H9 (cell line): ENCODE measurements at regions not wholly inside any gene's neighbourhood (a gene's known extent, or its start where the extent isn't known, plus 50 kb on each side); places are given as distances from the start of the nearest gene placed in this dataset.
"Not testable (repeated sequence)": the region's sequence is repeated elsewhere in the genome, so short reads cannot be mapped to it uniquely, and the experiment has no call there.

ENCODE experiments used
- DNase-seq: peaks from one replicate; pipeline ENCODE4 v3.0.0-alpha.2; 2017
- H2AFZ ChIP-seq: one replicate; pipeline ENCODE4 v1.6.1; 2013; ENCODE audit warnings: mild to moderate bottlenecking, low read length, control low read depth, moderate library complexity
- H2AK5ac ChIP-seq: 2 replicates; pipeline ENCODE4 v1.6.1; 2013; ENCODE audit warnings: low read length, control low read depth, mixed read lengths; ENCODE audit not compliant: insufficient read length
- H2BK120ac ChIP-seq: one replicate; pipeline ENCODE4 v1.6.1; 2013; ENCODE audit warnings: low read depth, mild to moderate bottlenecking, low read length, control low read depth, inconsistent platforms; ENCODE audit not compliant: poor library complexity, severe bottlenecking
- H2BK12ac ChIP-seq: 2 replicates; pipeline ENCODE4 v1.6.1; 2013; ENCODE audit warnings: low read length, control low read depth, mixed read lengths, low read depth; ENCODE audit not compliant: insufficient read length
- H2BK15ac ChIP-seq: 2 replicates; pipeline ENCODE4 v1.6.1; 2013; ENCODE audit warnings: low read depth, low read length, control low read depth
- H2BK20ac ChIP-seq: one replicate; pipeline ENCODE4 v1.6.1; 2013; ENCODE audit warnings: low read depth, mild to moderate bottlenecking, low read length, control low read depth, inconsistent platforms; ENCODE audit not compliant: poor library complexity, severe bottlenecking
- H2BK5ac ChIP-seq: 2 replicates; pipeline ENCODE4 v1.6.1; 2013; ENCODE audit warnings: low read length, control low read depth, mixed read lengths; ENCODE audit not compliant: insufficient read length
- H3K14ac ChIP-seq: 2 replicates; pipeline ENCODE4 v1.6.1; 2013; ENCODE audit warnings: low read length, control low read depth; ENCODE audit not compliant: insufficient read depth
- H3K18ac ChIP-seq: 2 replicates; pipeline ENCODE4 v1.6.1; 2013; ENCODE audit warnings: low read depth, mild to moderate bottlenecking, mixed read lengths, low read length, control low read depth; ENCODE audit not compliant: insufficient read length
- H3K23ac ChIP-seq: 2 replicates; pipeline ENCODE4 v1.6.1; 2013; ENCODE audit warnings: low read length, control low read depth, mixed read lengths, low read depth; ENCODE audit not compliant: insufficient read length
- H3K23me2 ChIP-seq: 2 replicates; pipeline ENCODE4 v1.6.1; 2013; ENCODE audit warnings: low read depth, mild to moderate bottlenecking, mixed read lengths, low read length, control low read depth; ENCODE audit not compliant: insufficient read length, poor library complexity, severe bottlenecking
- H3K27ac ChIP-seq: 2 replicates; pipeline ENCODE4 v1.5.1; 2013; ENCODE audit warnings: low read length, control low read depth, mixed read lengths, low read depth; ENCODE audit not compliant: insufficient read length
- H3K27me3 ChIP-seq: 2 replicates; pipeline ENCODE4 v1.6.1; 2013; ENCODE audit warnings: low read length, control low read depth, inconsistent platforms; ENCODE audit not compliant: insufficient read depth
- H3K4ac ChIP-seq: 2 replicates; pipeline ENCODE4 v1.6.1; 2013; ENCODE audit warnings: low read depth, mild to moderate bottlenecking, control low read depth, inconsistent platforms, low read length, moderate library complexity
- H3K4me1 ChIP-seq: 2 replicates; pipeline ENCODE4 v1.6.1; 2013; ENCODE audit warnings: low read length, control low read depth, inconsistent platforms; ENCODE audit not compliant: insufficient read depth
- H3K4me2 ChIP-seq: 2 replicates; pipeline ENCODE4 v1.6.1; 2013; ENCODE audit warnings: low read length, control low read depth, mixed read lengths; ENCODE audit not compliant: insufficient read length, insufficient read depth
- H3K56ac ChIP-seq: 2 replicates; pipeline ENCODE4 v1.6.1; 2013; ENCODE audit warnings: low read depth, mild to moderate bottlenecking, mixed read lengths, low read length, control low read depth; ENCODE audit not compliant: insufficient read length
- H3K79me1 ChIP-seq: 2 replicates; pipeline ENCODE4 v1.6.1; 2013; ENCODE audit warnings: low read depth, mild to moderate bottlenecking, moderate library complexity, low read length, control low read depth, inconsistent platforms; ENCODE audit not compliant: insufficient read depth, poor library complexity, severe bottlenecking
- H3K79me2 ChIP-seq: 2 replicates; pipeline ENCODE4 v1.6.1; 2013; ENCODE audit warnings: low read length, control low read depth, inconsistent platforms; ENCODE audit not compliant: insufficient read depth
- H3K9ac ChIP-seq: 2 replicates; pipeline ENCODE4 v1.6.1; 2013; ENCODE audit warnings: low read length, control low read depth, mixed read lengths; ENCODE audit not compliant: insufficient read length; ENCODE audit errors: extremely low read depth
- H3K9me3 ChIP-seq: one replicate; pipeline ENCODE4 v1.6.1; 2013; ENCODE audit warnings: low read depth, low read length, inconsistent platforms; ENCODE audit not compliant: control insufficient read depth
- H3T11ph ChIP-seq: one replicate; pipeline ENCODE4 v1.6.1; 2013; ENCODE audit warnings: mild to moderate bottlenecking, low read length, control low read depth, inconsistent platforms
- H4K20me1 ChIP-seq: one replicate; pipeline ENCODE4 v1.6.1; 2013; ENCODE audit not compliant: control insufficient read depth, insufficient read length, insufficient read depth
- H4K5ac ChIP-seq: 2 replicates; pipeline ENCODE4 v1.6.1; 2013; ENCODE audit warnings: low read depth, mild to moderate bottlenecking, mixed read lengths, low read length, control low read depth; ENCODE audit not compliant: insufficient read length
- H4K8ac ChIP-seq: replicated peaks from 2 replicates; pipeline ENCODE4 v1.6.1; 2013; ENCODE audit warnings: low read length, control low read depth, mixed read lengths, low read depth; ENCODE audit not compliant: insufficient read length
- H4K91ac ChIP-seq: 2 replicates; pipeline ENCODE4 v1.6.1; 2013; ENCODE audit warnings: low read depth, mild to moderate bottlenecking, moderate library complexity, mixed read lengths, low read length, control low read depth; ENCODE audit not compliant: insufficient read length
- H3K27ac Mint-ChIP-seq, 3 experiments: 2 replicates in 2 of 3; 3 replicates in 1 of 3; pipeline ENCODE4 v1.8.0; 2020 to 2021; ENCODE audit warnings: mixed read lengths in 3 of 3, mild to moderate bottlenecking in 1 of 3, moderate library complexity in 1 of 3
- H3K27me3 Mint-ChIP-seq: 2 replicates; pipeline ENCODE4 v1.8.0; 2021; ENCODE audit warnings: low read depth, mild to moderate bottlenecking, moderate library complexity, mixed read lengths
- H3K36me3 Mint-ChIP-seq, 3 experiments: 2 replicates in 2 of 3; 3 replicates in 1 of 3; pipeline ENCODE4 v1.8.0; 2020 to 2021; ENCODE audit warnings: low read depth in 3 of 3, mixed read lengths in 3 of 3; ENCODE audit not compliant: insufficient read depth in 1 of 3
- H3K4me1 Mint-ChIP-seq, 2 experiments: 2 replicates each; pipeline ENCODE4 v1.8.0; 2020; ENCODE audit warnings: mixed read lengths in 2 of 2
- H3K4me3 Mint-ChIP-seq, 2 experiments: 2 replicates in 1 of 2; 3 replicates in 1 of 2; pipeline ENCODE4 v1.8.0; 2020 to 2021; ENCODE audit warnings: mild to moderate bottlenecking in 2 of 2, mixed read lengths in 2 of 2, moderate library complexity in 1 of 2
- H3K9me3 Mint-ChIP-seq, 2 experiments: 2 replicates in 1 of 2; 3 replicates in 1 of 2; pipeline ENCODE4 v1.8.0; 2020; ENCODE audit warnings: mild to moderate bottlenecking in 2 of 2, mixed read lengths in 2 of 2, moderate library complexity in 1 of 2
- CTCF ChIP-seq: fragments of 200-600 bp; sonication (generic); conservative IDR thresholded peaks from 3 replicates; pipeline ENCODE4 v1.8.0; 2021; ENCODE audit warnings: antibody characterized with exemption, mild to moderate bottlenecking
- WGBS: extraction: QIAGEN DNeasy Blood & Tissue Kit; methylation state at CpG from one replicate; pipeline ENCODE4 v1.1.7; 2013; ENCODE audit warnings: missing lambda C conversion rate, low lambda C conversion rate, mixed read lengths; ENCODE audit not compliant: insufficient read length; ENCODE audit errors: extremely low coverage; 5-methylcytosine and 5-hydroxymethylcytosine counted together

- no peak overlapping the region for H3K4me3 Mint-ChIP-seq
- H3K4me1 ChIP-seq, result no peaks in the 10 kb centered on the region
- no peak overlapping the region for H3K4ac ChIP-seq
- no peak overlapping the region for H3K56ac ChIP-seq
- peaks cover 2% of the 10 kb centered on the region for H3K27me3 Mint-ChIP-seq
- no peak overlapping the region for H2BK12ac ChIP-seq
- no peaks in the 10 kb centered on the region for H3K23me2 ChIP-seq
- no peak overlapping the region for H2AK5ac ChIP-seq
- H4K20me1 ChIP-seq, result no peaks in the 10 kb centered on the region
- no peak overlapping the region for H3K14ac ChIP-seq
- no peaks in the 10 kb centered on the region for H3K27me3 ChIP-seq
- H3K4me1 Mint-ChIP-seq, result no peaks in the 10 kb centered on the region
- H2BK5ac ChIP-seq, result no peak overlapping the region
- H2BK20ac ChIP-seq, result no peak overlapping the region
- peaks cover 29 to 35% of the 10 kb centered on the region in 2 experiments for H3K9me3 Mint-ChIP-seq
- H3K9ac ChIP-seq, result no peak overlapping the region
- H3K27ac Mint-ChIP-seq, result no peak overlapping the region
- no peak overlapping the region for H4K8ac ChIP-seq
- peaks cover 10% of the 10 kb centered on the region for H3K9me3 ChIP-seq
- H2BK15ac ChIP-seq, result no peak overlapping the region
- H3K18ac ChIP-seq, result no peak overlapping the region
- no peak overlapping the region for H4K5ac ChIP-seq
- no peak overlapping the region for H3T11ph ChIP-seq
- H3K4me2 ChIP-seq, result no peak overlapping the region
- H3K27ac ChIP-seq, result no peak overlapping the region
- no peak overlapping the region for H4K91ac ChIP-seq
- DNase-seq, result no peak
- H3K23ac ChIP-seq, result no peak overlapping the region
- TF ChIP-seq CTCF, result no peak
- no peaks in the 10 kb centered on the region for H3K79me1 ChIP-seq
- no peak overlapping the region for H2AFZ ChIP-seq
- peaks cover 17 to 35% (median 17%) of the 10 kb centered on the region in 3 experiments for H3K36me3 Mint-ChIP-seq
- no peak overlapping the region for H2BK120ac ChIP-seq
- no peaks in the 10 kb centered on the region for H3K79me2 ChIP-seq
Observed at GRCh38 chr3:81063896-81064295, 697.5 kb downstream of the GBE1 start.

GRCh38 chr3:81051133-81051532 lies 710.3 kb downstream of the GBE1 start:
- not testable (repeated sequence) for H3K27ac Mint-ChIP-seq, H3K56ac ChIP-seq, H4K91ac ChIP-seq, H2BK5ac ChIP-seq, H2BK120ac ChIP-seq, H2BK12ac ChIP-seq, H3K9ac ChIP-seq, H3K4me2 ChIP-seq, H2BK15ac ChIP-seq, H4K20me1 ChIP-seq, H3T11ph ChIP-seq, H3K18ac ChIP-seq, H3K27me3 Mint-ChIP-seq, H3K9me3 Mint-ChIP-seq, H3K23ac ChIP-seq, H3K4ac ChIP-seq, H3K79me1 ChIP-seq, H3K27me3 ChIP-seq, H4K8ac ChIP-seq, H3K14ac ChIP-seq, H3K27ac ChIP-seq, H4K5ac ChIP-seq, H2AK5ac ChIP-seq, H3K79me2 ChIP-seq, H3K9me3 ChIP-seq, H3K4me1 ChIP-seq, H3K4me1 Mint-ChIP-seq, H2AFZ ChIP-seq, H3K23me2 ChIP-seq, H2BK20ac ChIP-seq, H3K36me3 Mint-ChIP-seq, H3K4me3 Mint-ChIP-seq, DNase-seq
- WGBS, result no CpG with 5 or more reads among the region's 2 CpGs
